Stimulated activated CD8-positive, alpha-beta memory T cell treated with anti-CD3 and anti-CD28 coated beads, Interleukin-15, amount 100 ng/mL, for 4 hours (primary cell): ENCODE measurements at regions not wholly inside any gene's neighbourhood (a gene's known extent, or its start where the extent isn't known, plus 50 kb on each side); places are given as distances from the start of the nearest gene placed in this dataset.

Experiments
- DNase-seq, 2 donors: peaks; one replicate each; pipeline ENCODE4 v3.0.0-alpha.2; 2020; ENCODE audit warnings: low read depth in 2 of 2

GRCh38 chr4:176979416-176979815 lies 186.7 kb upstream of the VEGFC start:
- DNase-seq = no peak

- no peak for DNase-seq
Observed at GRCh38 chr4:176981074-176981473, 188.4 kb upstream of the VEGFC start.

GRCh38 chr4:176981551-176981950 lies 188.8 kb upstream of the VEGFC start:
- no peak for DNase-seq

- no peak for DNase-seq
Observed at GRCh38 chr4:176988226-176988625, 195.5 kb upstream of the VEGFC start.

GRCh38 chr4:176989186-176989585 lies 196.5 kb upstream of the VEGFC start:
- DNase-seq = no peak

GRCh38 chr4:176999935-177000543 lies 207.3 kb upstream of the VEGFC start:
- no peak for DNase-seq

GRCh38 chr4:177001271-177002175 lies 208.8 kb upstream of the VEGFC start:
- DNase-seq = no peak

- DNase-seq = no peak
Observed at GRCh38 chr4:177005674-177006230, 213.0 kb upstream of the VEGFC start.

GRCh38 chr4:177006331-177006730 lies 213.6 kb upstream of the VEGFC start:
- no peak for DNase-seq

- DNase-seq = no peak
Observed at GRCh38 chr4:177008071-177008835, 215.5 kb upstream of the VEGFC start.

- no peak for DNase-seq
Observed at GRCh38 chr4:177008836-177009501, 216.2 kb upstream of the VEGFC start.

- no peak for DNase-seq
Observed at GRCh38 chr4:177010418-177010817, 217.7 kb upstream of the VEGFC start.

GRCh38 chr4:177012918-177013545 lies 220.3 kb upstream of the VEGFC start:
- DNase-seq = no peak

- DNase-seq = no peak
Observed at GRCh38 chr4:177016541-177017141, 223.9 kb upstream of the VEGFC start.

GRCh38 chr4:177023951-177024350 lies 231.2 kb upstream of the VEGFC start:
- no peak for DNase-seq

GRCh38 chr4:177032341-177032740 lies 239.6 kb upstream of the VEGFC start:
- no peak for DNase-seq

GRCh38 chr4:177033135-177033534 lies 240.4 kb upstream of the VEGFC start:
- no peak for DNase-seq

- DNase-seq = no peak
Observed at GRCh38 chr4:177033632-177034031, 240.9 kb upstream of the VEGFC start.

- no peak for DNase-seq
Observed at GRCh38 chr4:177041356-177041755, 248.6 kb upstream of the VEGFC start.

GRCh38 chr4:177047070-177047850 lies 254.5 kb upstream of the VEGFC start:
- DNase-seq = no peak
